GM12878 (cell line): ENCODE measurements at regions not wholly inside any gene's neighbourhood (a gene's known extent, or its start where the extent isn't known, plus 50 kb on each side); places are given as distances from the start of the nearest gene placed in this dataset.

Source experiments
- BACH1 ChIP-seq: fragments of 450-650 bp; IDR thresholded peaks from 2 replicates; pipeline ENCODE4 v1.6.1; 2017; ENCODE audit warnings: mild to moderate bottlenecking, borderline replicate concordance
- BMI1 ChIP-seq: fragments of 450-650 bp; IDR thresholded peaks from 2 replicates; pipeline ENCODE4 v1.6.1; 2016; ENCODE audit warnings: mild to moderate bottlenecking, moderate library complexity, borderline replicate concordance
- CBX5 ChIP-seq: sonication (generic); IDR thresholded peaks from 2 replicates; pipeline ENCODE4 v1.6.1; 2016; ENCODE audit warnings: low read depth, moderate library complexity, mild to moderate bottlenecking, inconsistent platforms
- E4F1 ChIP-seq: fragments of 450-650 bp; IDR thresholded peaks from 2 replicates; pipeline ENCODE4 v1.6.1; 2018; ENCODE audit warnings: borderline replicate concordance, mild to moderate bottlenecking; ENCODE audit not compliant: partially characterized antibody
- EP300 ChIP-seq, 2 experiments: fragments of 150-350 bp in 1 of 2; IDR thresholded peaks; 2 replicates each; pipeline ENCODE4 v1.6.1; 2011 to 2012; ENCODE audit warnings: low read depth in 2 of 2, low read length in 2 of 2, borderline replicate concordance in 1 of 2, improper control_type of control experiment in 1 of 2, inconsistent platforms in 1 of 2; ENCODE audit not compliant: control insufficient read depth in 1 of 2
- FOXK2 ChIP-seq: fragments of 450-650 bp; IDR thresholded peaks from 2 replicates; pipeline ENCODE4 v1.6.1; 2017; ENCODE audit warnings: mild to moderate bottlenecking, moderate library complexity
- FOXM1 ChIP-seq: IDR thresholded peaks from 2 replicates; pipeline ENCODE4 v1.6.1; 2012; ENCODE audit warnings: low read depth, mild to moderate bottlenecking, inconsistent platforms, low read length, moderate library complexity
- GATAD2B ChIP-seq: fragments of 450-650 bp; conservative IDR thresholded peaks from 2 replicates; pipeline ENCODE4 v1.6.1; 2017; ENCODE audit warnings: low read depth, mild to moderate bottlenecking, moderate library complexity
- IRF4 ChIP-seq: IDR thresholded peaks from 2 replicates; pipeline ENCODE4 v1.6.1; 2011; ENCODE audit warnings: low read depth, low read length
- JUNB ChIP-seq: IDR thresholded peaks from 2 replicates; pipeline ENCODE4 v1.6.1; 2016; ENCODE audit warnings: antibody characterized with exemption, mild to moderate bottlenecking
- MYB ChIP-seq: fragments of 150-350 bp; IDR thresholded peaks from 2 replicates; pipeline ENCODE4 v1.6.1; 2014; ENCODE audit warnings: mild to moderate bottlenecking, low read depth, low read length, borderline replicate concordance
- NFXL1 ChIP-seq: fragments of 450-650 bp; IDR thresholded peaks from 2 replicates; pipeline ENCODE4 v1.6.1; 2017; ENCODE audit warnings: antibody characterized with exemption, mild to moderate bottlenecking, borderline replicate concordance
- PAX8 ChIP-seq: fragments of 450-650 bp; IDR thresholded peaks from 2 replicates; pipeline ENCODE4 v1.6.1; 2017; ENCODE audit warnings: mild to moderate bottlenecking, moderate library complexity
- PML ChIP-seq: IDR thresholded peaks from 2 replicates; pipeline ENCODE4 v1.6.1; 2012; ENCODE audit warnings: low read length, inconsistent platforms
- POU2F2 ChIP-seq: IDR thresholded peaks from 3 replicates; pipeline ENCODE4 v1.6.1; 2011; ENCODE audit warnings: low read depth, mild to moderate bottlenecking, low read length, borderline replicate concordance
- RUNX3 ChIP-seq: IDR thresholded peaks from 2 replicates; pipeline ENCODE4 v1.6.1; 2012; ENCODE audit warnings: low read length, inconsistent platforms
- SIX5 ChIP-seq: IDR thresholded peaks from 2 replicates; pipeline ENCODE4 v1.6.1; 2011; ENCODE audit warnings: mild to moderate bottlenecking, low read depth, low read length, moderate library complexity; ENCODE audit not compliant: severe bottlenecking
- SREBF2 ChIP-seq: IDR thresholded peaks from 2 replicates; pipeline ENCODE4 v1.6.1; 2012; ENCODE audit warnings: mild to moderate bottlenecking, low read length
- USF1 ChIP-seq: IDR thresholded peaks from 2 replicates; pipeline ENCODE4 v1.6.1; 2011; ENCODE audit warnings: borderline replicate concordance, low read depth, mild to moderate bottlenecking, moderate library complexity, mixed read lengths, low read length; ENCODE audit not compliant: insufficient read depth; ENCODE audit errors: extremely low read length
- ZBTB4 ChIP-seq: fragments of 450-650 bp; formaldehyde crosslinking; IDR thresholded peaks from 2 replicates; pipeline ENCODE4 v1.4.0; 2022; ENCODE audit warnings: mild to moderate bottlenecking, moderate library complexity
- ZZZ3 ChIP-seq: IDR thresholded peaks from 2 replicates; pipeline ENCODE4 v1.6.1; 2011; ENCODE audit warnings: low read depth; ENCODE audit not compliant: control insufficient read depth, insufficient read length
- TF ChIP-seq, protein P1 (sequence below): IDR thresholded peaks from 2 replicates; pipeline ENCODE4 v1.6.1; 2011; ENCODE audit warnings: low read depth, mild to moderate bottlenecking, low read length, moderate library complexity, borderline replicate concordance; ENCODE audit errors: extremely low read depth
- TF ChIP-seq, protein P2 (sequence below): fragments of 450-650 bp; IDR thresholded peaks from 2 replicates; pipeline ENCODE4 v1.6.1; 2017; ENCODE audit warnings: low read depth, mild to moderate bottlenecking, moderate library complexity

DNA sequence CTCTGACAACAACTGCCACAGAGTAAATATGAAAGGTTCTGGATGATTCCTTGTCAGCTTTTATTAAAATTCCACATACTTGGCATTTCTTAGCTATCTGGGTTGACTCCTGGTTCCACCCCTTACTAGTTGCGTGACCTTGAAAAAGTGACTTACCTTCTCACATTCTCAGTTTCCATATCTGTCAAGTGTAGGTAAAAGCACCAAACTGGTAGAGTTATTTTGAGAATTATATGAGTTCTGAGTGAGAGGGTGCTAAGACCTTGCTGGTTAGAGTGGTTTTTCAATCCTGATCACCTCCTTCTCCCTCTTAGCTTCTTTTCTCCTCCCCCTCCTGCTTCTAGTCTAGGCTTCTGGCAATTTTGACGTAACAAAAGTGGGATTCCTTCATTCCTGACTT, 83.4 kb upstream of the ABCD3 start (continued):
- TF ChIP-seq RUNX3: peak; percentile 69
- no peak for TF ChIP-seq USF1
- no peak for TF ChIP-seq CBX5
- no peak for TF ChIP-seq GATAD2B
- no peak for TF ChIP-seq E4F1
- peak; percentile 57; the same call in 1 of the 2 replicates for TF ChIP-seq FOXM1
- TF ChIP-seq PAX8: no peak
- no peak for TF ChIP-seq ZBTB4 (CRISPR knock-in tag)
- no peak for TF ChIP-seq SREBF2
- no peak for TF ChIP-seq PML
- TF ChIP-seq JUNB: peak; percentile 63; the same call in 1 of the 2 replicates
- TF ChIP-seq FOXK2: no peak
- TF ChIP-seq ZZZ3: no peak
- TF ChIP-seq BMI1: no peak
- TF ChIP-seq, protein P1, sequence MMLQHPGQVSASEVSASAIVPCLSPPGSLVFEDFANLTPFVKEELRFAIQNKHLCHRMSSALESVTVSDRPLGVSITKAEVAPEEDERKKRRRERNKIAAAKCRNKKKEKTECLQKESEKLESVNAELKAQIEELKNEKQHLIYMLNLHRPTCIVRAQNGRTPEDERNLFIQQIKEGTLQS: no peak
- no peak for TF ChIP-seq EP300 (IDR thresholded peaks at IDR 0.05; ENCODE audit: borderline replicate concordance in 1 of 2, control insufficient read depth in 1 of 2, low read depth in 2 of 2, low read length in 2 of 2)
- TF ChIP-seq SIX5: no peak
- TF ChIP-seq IRF4: no peak
- TF ChIP-seq POU2F2: no peak
- TF ChIP-seq, protein P2, sequence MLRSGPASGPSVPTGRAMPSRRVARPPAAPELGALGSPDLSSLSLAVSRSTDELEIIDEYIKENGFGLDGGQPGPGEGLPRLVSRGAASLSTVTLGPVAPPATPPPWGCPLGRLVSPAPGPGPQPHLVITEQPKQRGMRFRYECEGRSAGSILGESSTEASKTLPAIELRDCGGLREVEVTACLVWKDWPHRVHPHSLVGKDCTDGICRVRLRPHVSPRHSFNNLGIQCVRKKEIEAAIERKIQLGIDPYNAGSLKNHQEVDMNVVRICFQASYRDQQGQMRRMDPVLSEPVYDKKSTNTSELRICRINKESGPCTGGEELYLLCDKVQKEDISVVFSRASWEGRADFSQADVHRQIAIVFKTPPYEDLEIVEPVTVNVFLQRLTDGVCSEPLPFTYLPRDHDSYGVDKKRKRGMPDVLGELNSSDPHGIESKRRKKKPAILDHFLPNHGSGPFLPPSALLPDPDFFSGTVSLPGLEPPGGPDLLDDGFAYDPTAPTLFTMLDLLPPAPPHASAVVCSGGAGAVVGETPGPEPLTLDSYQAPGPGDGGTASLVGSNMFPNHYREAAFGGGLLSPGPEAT: no peak
- TF ChIP-seq MYB: no peak
- no peak for TF ChIP-seq BACH1
- no peak for TF ChIP-seq NFXL1
